H1 (cell line): ENCODE measurements at regions not wholly inside any gene's neighbourhood (a gene's known extent, or its start where the extent isn't known, plus 50 kb on each side); places are given as distances from the start of the nearest gene placed in this dataset.

ENCODE experiments used
- CTCF ChIA-PET: fragments of 300-600 bp; sonication (Branson Sonifier 250); formaldehyde crosslinking; loops from one replicate; lab custom pipeline; 2021; ENCODE audit not compliant: partially characterized antibody; lab: Charles Lee
- POLR2A ChIA-PET: fragments of 300-600 bp; sonication (Branson Sonifier 250); formaldehyde crosslinking; loops from one replicate; lab custom pipeline; 2021; ENCODE audit warnings: inconsistent platforms; ENCODE audit not compliant: partially characterized antibody; lab: Charles Lee
- DNase-seq, 2 experiments: peaks; one replicate each; pipeline versions ENCODE4 v3.0.0 to v3.0.0-alpha.2; 2010 to 2022; ENCODE audit warnings: low spot score in 2 of 2, low read depth in 1 of 2, mixed read lengths in 1 of 2
- FAIRE-seq: peaks from 2 replicates; lab custom pipeline; 2011; peaks lifted over from hg19 to GRCh38; lab: Jason Lieb, UNC
- H2AFZ ChIP-seq: 2 replicates; pipeline ENCODE4 v1.8.1; 2012; ENCODE audit warnings: low read length, inconsistent platforms
- H2AK5ac ChIP-seq: 2 replicates; pipeline ENCODE4 v1.6.1; 2013; ENCODE audit warnings: low read depth, low read length
- H2BK120ac ChIP-seq: replicated peaks from 2 replicates; pipeline ENCODE3; 2013; ENCODE audit warnings: low read depth, low read length, inconsistent platforms
- H2BK12ac ChIP-seq: 2 replicates; pipeline ENCODE4 v1.6.1; 2013; ENCODE audit warnings: low read depth, low read length
- H2BK15ac ChIP-seq: 2 replicates; pipeline ENCODE4 v1.6.1; 2013; ENCODE audit warnings: low read length
- H2BK20ac ChIP-seq: 2 replicates; pipeline ENCODE4 v1.6.1; 2013; ENCODE audit warnings: low read length
- H2BK5ac ChIP-seq: 2 replicates; pipeline ENCODE4 v1.6.1; 2013; ENCODE audit warnings: low read depth, low read length
- H3K14ac ChIP-seq: 2 replicates; pipeline ENCODE4 v1.6.1; 2013; ENCODE audit warnings: inconsistent platforms; ENCODE audit not compliant: insufficient read length
- H3K18ac ChIP-seq: 2 replicates; pipeline ENCODE4 v1.6.1; 2013; ENCODE audit warnings: low read length; ENCODE audit errors: extremely low read depth
- H3K23ac ChIP-seq: 2 replicates; pipeline ENCODE4 v1.6.1; 2013; ENCODE audit warnings: inconsistent platforms; ENCODE audit not compliant: insufficient read length
- H3K23me2 ChIP-seq: 2 replicates; pipeline ENCODE4 v1.6.1; 2013; ENCODE audit warnings: low read depth, low read length
- H3K27ac ChIP-seq: 2 replicates; pipeline ENCODE4 v1.6.1; 2011; ENCODE audit warnings: low read depth, low read length, inconsistent platforms
- H3K27me3 ChIP-seq, 4 experiments: replicated peaks in 1 of 4; 1 replicate in 1 of 4; 2 replicates in 3 of 4; pipeline versions ENCODE4 v1.6.1 to v1.8.1; 2011 to 2013; ENCODE audit warnings: low read length in 3 of 4, mild to moderate bottlenecking in 3 of 4, inconsistent platforms in 2 of 4, mixed read lengths in 2 of 4, moderate library complexity in 1 of 4; ENCODE audit not compliant: control insufficient read depth in 3 of 4, insufficient read depth in 3 of 4; ENCODE audit errors: extremely low read depth in 1 of 4
- H3K36me3 ChIP-seq, 4 experiments: 2 replicates each; pipeline versions ENCODE4 v1.6.1 to v1.8.1; 2011 to 2013; ENCODE audit warnings: mild to moderate bottlenecking in 4 of 4, low read length in 3 of 4, moderate library complexity in 2 of 4, control low read depth in 1 of 4, inconsistent platforms in 1 of 4; ENCODE audit not compliant: insufficient read depth in 4 of 4, control insufficient read depth in 2 of 4
- H3K4ac ChIP-seq: replicated peaks from 2 replicates; pipeline ENCODE3; 2013; ENCODE audit warnings: low read length, low read depth, mixed read lengths, inconsistent platforms; ENCODE audit not compliant: insufficient read length
- H3K4me1 ChIP-seq, 4 experiments: replicated peaks in 1 of 4; 1 replicate in 1 of 4; 2 replicates in 3 of 4; pipeline versions ENCODE4 v1.6.1 to v1.8.1; 2011 to 2013; ENCODE audit warnings: low read length in 3 of 4, inconsistent platforms in 2 of 4, mixed read lengths in 1 of 4; ENCODE audit not compliant: insufficient read depth in 4 of 4, control insufficient read depth in 3 of 4
- H3K4me2 ChIP-seq, 2 experiments: 2 replicates each; pipeline versions ENCODE4 v1.6.1 to v1.8.1; 2011 to 2013; ENCODE audit warnings: low read depth in 2 of 2, low read length in 2 of 2, control low read depth in 1 of 2, inconsistent platforms in 1 of 2, mild to moderate bottlenecking in 1 of 2; ENCODE audit not compliant: insufficient read depth in 1 of 2
- H3K4me3 ChIP-seq, 4 experiments: fragments of 200-600, 300-600 bp in 1 of 4; sonication (generic), shearing (Covaris generic), sonication (Bioruptor Twin) in 1 of 4; 2 replicates each; pipeline versions ENCODE4 v1.5.1 to v1.8.1; 2011 to 2016; ENCODE audit warnings: low read length in 4 of 4, low read depth in 3 of 4, control low read depth in 2 of 4, inconsistent platforms in 2 of 4, mild to moderate bottlenecking in 2 of 4, mixed read lengths in 1 of 4, moderate library complexity in 1 of 4; ENCODE audit not compliant: insufficient read depth in 2 of 4; ENCODE audit errors: extremely low read depth in 1 of 4
- H3K56ac ChIP-seq: replicated peaks from 2 replicates; pipeline ENCODE3; 2013; ENCODE audit warnings: low read depth, mild to moderate bottlenecking, mixed read lengths, low read length, inconsistent platforms; ENCODE audit not compliant: insufficient read length
- H3K79me1 ChIP-seq: 2 replicates; pipeline ENCODE4 v1.6.1; 2013; ENCODE audit warnings: low read depth, low read length, control low read depth
- H3K79me2 ChIP-seq, 2 experiments: 2 replicates each; pipeline versions ENCODE4 v1.6.1 to v1.8.1; 2012 to 2013; ENCODE audit warnings: low read length in 2 of 2, mild to moderate bottlenecking in 2 of 2, inconsistent platforms in 1 of 2; ENCODE audit not compliant: insufficient read depth in 2 of 2, control insufficient read depth in 1 of 2
- H3K9ac ChIP-seq, 4 experiments: replicated peaks in 1 of 4; 1 replicate in 1 of 4; 2 replicates in 3 of 4; pipeline versions ENCODE4 v1.6.1 to v1.8.1; 2011 to 2013; ENCODE audit warnings: low read depth in 3 of 4, low read length in 3 of 4, control low read depth in 2 of 4, mild to moderate bottlenecking in 2 of 4, moderate library complexity in 2 of 4, inconsistent platforms in 1 of 4; ENCODE audit errors: extremely low read depth in 1 of 4
- H3K9me3 ChIP-seq, 2 experiments: 2 replicates each; pipeline versions ENCODE4 v1.6.1 to v1.8.1; 2012 to 2013; ENCODE audit warnings: mild to moderate bottlenecking in 2 of 2, moderate library complexity in 2 of 2, control low read depth in 1 of 2, inconsistent platforms in 1 of 2, low read depth in 1 of 2, low read length in 1 of 2, mixed read lengths in 1 of 2; ENCODE audit not compliant: insufficient read depth in 2 of 2
- H4K20me1 ChIP-seq, 2 experiments: replicated peaks in 1 of 2; 2 replicates each; pipeline versions ENCODE3 to v1.8.1; 2011 to 2013; ENCODE audit warnings: inconsistent platforms in 2 of 2, low read length in 2 of 2, mild to moderate bottlenecking in 1 of 2; ENCODE audit not compliant: insufficient read depth in 2 of 2, control insufficient read depth in 1 of 2
- H4K5ac ChIP-seq: 2 replicates; pipeline ENCODE4 v1.6.1; 2013; ENCODE audit warnings: low read length, low read depth, mixed read lengths, inconsistent platforms; ENCODE audit not compliant: insufficient read length
- H4K8ac ChIP-seq: 2 replicates; pipeline ENCODE4 v1.8.0; 2013; ENCODE audit warnings: mild to moderate bottlenecking, moderate library complexity, low read length, inconsistent platforms; ENCODE audit not compliant: insufficient read depth; ENCODE audit errors: extremely low read depth
- H4K91ac ChIP-seq: replicated peaks from 2 replicates; pipeline ENCODE3; 2013; ENCODE audit warnings: low read length, mixed read lengths, inconsistent platforms; ENCODE audit not compliant: insufficient read length
- BACH1 ChIP-seq: IDR thresholded peaks from 2 replicates; pipeline ENCODE4 v1.6.1; 2012; ENCODE audit warnings: low read length, improper control_type of control experiment
- CBX5 ChIP-seq: fragments of 300-800, 300-1000 bp; sonication (generic); IDR thresholded peaks from 2 replicates; pipeline ENCODE4 v1.7.1; 2016; ENCODE audit warnings: antibody characterized with exemption, low read length, low read depth
- JUN ChIP-seq: IDR thresholded peaks from 2 replicates; pipeline ENCODE4 v1.6.1; 2011; ENCODE audit warnings: low read depth, mild to moderate bottlenecking, improper control_type of control experiment, low read length
- MAX ChIP-seq: IDR thresholded peaks from 2 replicates; pipeline ENCODE4 v1.6.1; 2012; ENCODE audit warnings: inconsistent platforms
- POLR2AphosphoS5 ChIP-seq: IDR thresholded peaks from 2 replicates; pipeline ENCODE4 v1.6.1; 2011; ENCODE audit warnings: low read depth, low read length
- RFX5 ChIP-seq: IDR thresholded peaks from 2 replicates; pipeline ENCODE4 v1.6.1; 2011; ENCODE audit warnings: low read depth, low read length, improper control_type of control experiment, borderline replicate concordance
- SP1 ChIP-seq: IDR thresholded peaks from 2 replicates; pipeline ENCODE4 v1.6.1; 2011; ENCODE audit warnings: low read depth, low read length
- TAF1 ChIP-seq: IDR thresholded peaks from 2 replicates; pipeline ENCODE4 v1.6.1; 2011; ENCODE audit warnings: mild to moderate bottlenecking, low read depth, low read length
- TAF7 ChIP-seq: optimal IDR thresholded peaks from 2 replicates; pipeline ENCODE3; 2011; ENCODE audit warnings: low read depth, mild to moderate bottlenecking, inconsistent platforms, low read length, moderate library complexity, borderline replicate concordance
- WGBS, 2 experiments: shearing (Covaris generic) in 1 of 2; methylation state at CpG; one replicate each; pipeline versions ENCODE4 v1.1.6 to v1.1.7; 2013 to 2015; ENCODE audit warnings: low lambda C conversion rate in 2 of 2, mixed read lengths in 2 of 2, inconsistent platforms in 1 of 2, low coverage in 1 of 2, missing lambda C conversion rate in 1 of 2; ENCODE audit not compliant: insufficient replicate concordance in 2 of 2, insufficient coverage in 1 of 2, insufficient read length in 1 of 2; ENCODE audit errors: extremely low coverage in 1 of 2, missing lambda C conversion rate in 1 of 2; 5-methylcytosine and 5-hydroxymethylcytosine counted together

- no peak overlapping the region for H2BK15ac ChIP-seq
- no peak overlapping the region for H3K18ac ChIP-seq
- H2AK5ac ChIP-seq, result no peak overlapping the region
- H3K4me1 ChIP-seq, result peaks cover 0 to 8% (median under 1%) of the 10 kb centered on the region in 4 experiments; a peak in 4 of 7 replicates
- no peak overlapping the region for H4K5ac ChIP-seq
- no peak overlapping the region for H3K14ac ChIP-seq
- FAIRE-seq (no peak), DNase-seq (no peak)
- H3K36me3 ChIP-seq, result no peaks in the 10 kb centered on the region
- no peak overlapping the region for H3K4me2 ChIP-seq
- ChIA-PET POLR2A (no interaction called here), CTCF (interaction anchor here (1.4 to 1.7 kb wide), 2 partner anchors 23 to 25 kb away, joined by 4 to 6 read pairs; no protein-coding TSS in a partner anchor)
- H2BK5ac ChIP-seq, result no peak overlapping the region; the same call in 1 of the 2 replicates
- H2BK12ac ChIP-seq, result no peak overlapping the region
- no peaks in the 10 kb centered on the region for H3K79me1 ChIP-seq
- no peak overlapping the region for H3K4me3 ChIP-seq
- H2AFZ ChIP-seq, result peak overlapping the region; percentile 61; the same call in 1 of the 2 replicates
- H3K4ac ChIP-seq, result no peak overlapping the region
- H4K8ac ChIP-seq, result no peak overlapping the region
- no peak overlapping the region for H3K23ac ChIP-seq
- H2BK20ac ChIP-seq, result no peak overlapping the region
- no peak overlapping the region for H3K9ac ChIP-seq
- WGBS, 2 experiments, result 88% methylated on average over 18 of the region's 18 CpGs; no CpG with 5 or more reads in 1 of the 2 experiments
- no peaks in the 10 kb centered on the region for H3K79me2 ChIP-seq
- peaks cover 5% of the 10 kb centered on the region in 2 experiments; a peak in 1 of 4 replicates for H3K9me3 ChIP-seq
- TF ChIP-seq MAX, result no peak
- no peak for TF ChIP-seq BACH1
- no peak for TF ChIP-seq JUN
- no peak for TF ChIP-seq RFX5
- TF ChIP-seq POLR2AphosphoS5, result no peak
- TF ChIP-seq TAF1, result no peak
- TF ChIP-seq SP1, result no peak
- no peak for TF ChIP-seq CBX5
- no peak for TF ChIP-seq TAF7
- no peak overlapping the region for H2BK120ac ChIP-seq
- H3K27me3 ChIP-seq, result no peaks in the 10 kb centered on the region
- H4K91ac ChIP-seq, result no peak overlapping the region
- no peaks in the 10 kb centered on the region for H4K20me1 ChIP-seq
- no peak overlapping the region for H3K27ac ChIP-seq
- H3K23me2 ChIP-seq, result 0 out of 2 replicates have a peak, but pooled peaks cover 2% of the 10 kb centered on the region
- no peak overlapping the region for H3K56ac ChIP-seq
These were observed 113.5 kb downstream of the C12orf75 start for GRCh38 chr12:105443802-105444652.
